ENCODE measurements at regions not wholly inside any gene's neighbourhood (a gene's known extent, or its start where the extent isn't known, plus 50 kb on each side); places are given as distances from the start of the nearest gene placed in this dataset.

DNA sequence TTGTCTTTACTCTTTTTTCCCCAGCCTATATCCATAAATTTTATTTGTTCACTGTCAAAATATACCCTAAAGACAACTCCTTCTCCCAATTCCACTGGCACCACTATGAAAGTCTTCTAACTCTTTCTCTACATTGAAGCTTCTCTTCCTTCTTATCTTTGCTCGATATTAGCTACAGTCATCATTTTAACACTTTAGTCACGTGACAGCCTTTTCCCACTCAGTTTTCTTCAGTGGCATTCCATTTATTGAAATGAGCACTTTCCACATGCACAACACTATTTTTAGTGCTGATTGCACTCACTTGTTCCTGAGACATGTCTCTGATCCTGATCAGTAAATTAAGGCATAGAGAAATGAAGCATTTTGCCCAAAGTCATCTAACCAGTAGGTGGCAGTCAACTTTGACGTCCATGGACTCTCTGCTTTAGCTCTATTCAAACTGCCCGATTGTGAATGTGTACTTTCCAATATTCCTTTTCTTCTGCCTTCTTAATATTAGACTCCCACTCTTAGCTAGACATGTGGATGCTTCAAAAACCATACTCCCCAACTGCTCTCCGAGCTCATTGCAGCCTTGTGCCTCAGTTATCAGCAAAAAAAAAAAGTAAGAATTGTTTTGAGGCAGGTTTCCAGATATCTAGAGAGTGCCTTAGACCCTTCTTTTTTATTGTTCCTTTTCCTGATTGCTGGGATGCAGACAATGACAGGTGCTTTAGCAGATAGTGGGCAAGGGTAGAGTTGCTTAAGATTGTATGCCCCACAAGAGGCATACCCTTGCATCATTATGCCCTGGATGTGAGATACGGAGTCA, 394.4 kb upstream of the ADGRL3 start:
- H3K9ac ChIP-seq (replicated peaks in 1 of 4; ENCODE audit: extremely low read depth in 1 of 4, low read depth in 3 of 4, low read length in 3 of 4), result no peak overlapping the region
- H4K91ac ChIP-seq (replicated peaks; ENCODE audit: insufficient read length, low read length), result no peak overlapping the region
- no peaks in the 10 kb centered on the region for H3K79me1 ChIP-seq (ENCODE audit: low read depth, low read length)
- no peak overlapping the region for H2BK15ac ChIP-seq (ENCODE audit: low read length)
- no peak overlapping the region for H2BK120ac ChIP-seq (replicated peaks; ENCODE audit: low read depth, low read length)
- H2BK5ac ChIP-seq (ENCODE audit: low read depth, low read length), result no peak overlapping the region
- no peak overlapping the region for H2BK20ac ChIP-seq (ENCODE audit: low read length)
- H2BK12ac ChIP-seq (ENCODE audit: low read depth, low read length), result no peak overlapping the region
- H3K23me2 ChIP-seq (ENCODE audit: low read depth, low read length), result no peaks in the 10 kb centered on the region
- H4K8ac ChIP-seq (ENCODE audit: extremely low read depth, insufficient read depth, low read length), result no peak overlapping the region
- no peaks in the 10 kb centered on the region for H3K79me2 ChIP-seq (ENCODE audit: control insufficient read depth in 1 of 2, insufficient read depth in 2 of 2, low read length in 2 of 2)
- H3K14ac ChIP-seq (ENCODE audit: insufficient read length), result no peak overlapping the region
- H4K5ac ChIP-seq (ENCODE audit: insufficient read length, low read depth, low read length), result no peak overlapping the region
- no peak overlapping the region for H3K27ac ChIP-seq (ENCODE audit: low read depth, low read length)
- FAIRE-seq (peak; percentile 85), DNase-seq (ENCODE audit: low read depth in 1 of 2, low spot score in 2 of 2) (no peak)
- H3K36me3 ChIP-seq (ENCODE audit: control insufficient read depth in 2 of 4, insufficient read depth in 4 of 4, low read length in 3 of 4), result no peaks in the 10 kb centered on the region
- ChIA-PET CTCF (ENCODE audit: partially characterized antibody) (interaction anchor here (0.6 to 2.9 kb wide), 22 partner anchors 10 to 1838 kb away, joined by 3 to 22 read pairs (median 4); no protein-coding TSS in a partner anchor), POLR2A (ENCODE audit: partially characterized antibody) (no interaction called here)
- H3K4me2 ChIP-seq (ENCODE audit: insufficient read depth in 1 of 2, low read depth in 2 of 2, low read length in 2 of 2), result no peak overlapping the region
- H3K23ac ChIP-seq (ENCODE audit: insufficient read length), result no peak overlapping the region
- WGBS, 2 experiments (ENCODE audit: extremely low coverage in 1 of 2, insufficient coverage in 1 of 2, insufficient read length in 1 of 2, insufficient replicate concordance in 2 of 2, low coverage in 1 of 2, low lambda C conversion rate in 2 of 2, missing lambda C conversion rate in 1 of 2), result 47% methylated on average over 6 of the region's 6 CpGs; no CpG with 5 or more reads in 1 of the 2 experiments
- no peaks in the 10 kb centered on the region for H4K20me1 ChIP-seq (replicated peaks in 1 of 2; ENCODE audit: control insufficient read depth in 1 of 2, insufficient read depth in 2 of 2, low read length in 2 of 2)
- H2AFZ ChIP-seq (ENCODE audit: low read length), result peak overlapping the region; percentile 72; the same call in 1 of the 2 replicates
- H2AK5ac ChIP-seq (ENCODE audit: low read depth, low read length), result no peak overlapping the region
- no peak overlapping the region for H3K18ac ChIP-seq (ENCODE audit: extremely low read depth, low read length)
- no peak overlapping the region for H3K56ac ChIP-seq (replicated peaks; ENCODE audit: insufficient read length, low read depth, low read length)
- H3K27me3 ChIP-seq (replicated peaks in 1 of 4; ENCODE audit: control insufficient read depth in 3 of 4, extremely low read depth in 1 of 4, insufficient read depth in 3 of 4, low read length in 3 of 4), result no peaks in the 10 kb centered on the region
- no peaks in the 10 kb centered on the region for H3K9me3 ChIP-seq (ENCODE audit: insufficient read depth in 2 of 2, low read depth in 1 of 2, low read length in 1 of 2)
- H3K4ac ChIP-seq (replicated peaks; ENCODE audit: insufficient read length, low read depth, low read length), result no peak overlapping the region
- TF ChIP-seq CTCF (IDR thresholded peaks at IDR 0.05; ENCODE audit: control extremely low read depth in 1 of 3, insufficient read depth in 1 of 3, low read depth in 1 of 3, low read length in 3 of 3) (peak in 2 of 3 experiments; percentile 50 to 81; a peak in 2 of 4 replicates), CHD1 (IDR thresholded peaks at IDR 0.05; ENCODE audit: low read depth, low read length) (no peak), RAD21 (IDR thresholded peaks at IDR 0.05 in 1 of 2, conservative IDR thresholded peaks at IDR 0.05 in 1 of 2; ENCODE audit: low read depth in 2 of 2, low read length in 2 of 2) (peak; percentile 65 to 77)
- no peak overlapping the region for H3K4me3 ChIP-seq (ENCODE audit: extremely low read depth in 1 of 4, insufficient read depth in 2 of 4, low read depth in 3 of 4, low read length in 4 of 4)
- no peaks in the 10 kb centered on the region for H3K4me1 ChIP-seq (replicated peaks in 1 of 4; ENCODE audit: control insufficient read depth in 3 of 4, insufficient read depth in 4 of 4, low read length in 3 of 4)
